Coronary artery (tissue), 2 donors: ENCODE measurements at regions not wholly inside any gene's neighbourhood (a gene's known extent, or its start where the extent isn't known, plus 50 kb on each side); places are given as distances from the start of the nearest gene placed in this dataset.

ENCODE experiments used
- DNase-seq: peaks from one replicate; pipeline ENCODE4 v3.0.0-alpha.2; 2017; ENCODE audit warnings: low spot score
- H3K27ac ChIP-seq, 2 donors: fragments of 200-600 bp; sonication (generic); one replicate each; pipeline ENCODE4 v1.5.1; 2016 to 2019
- H3K4me3 ChIP-seq: fragments of 200-600 bp; sonication (generic); 2 replicates; pipeline ENCODE4 v1.5.1; 2016; ENCODE audit warnings: mild to moderate bottlenecking, moderate library complexity
- TF ChIP-seq, protein P1 (sequence below): fragments of 200-600 bp; sonication (generic); IDR thresholded peaks from one replicate; pipeline ENCODE4 v1.5.1; 2019; ENCODE audit warnings: antibody characterized with exemption

DNA sequence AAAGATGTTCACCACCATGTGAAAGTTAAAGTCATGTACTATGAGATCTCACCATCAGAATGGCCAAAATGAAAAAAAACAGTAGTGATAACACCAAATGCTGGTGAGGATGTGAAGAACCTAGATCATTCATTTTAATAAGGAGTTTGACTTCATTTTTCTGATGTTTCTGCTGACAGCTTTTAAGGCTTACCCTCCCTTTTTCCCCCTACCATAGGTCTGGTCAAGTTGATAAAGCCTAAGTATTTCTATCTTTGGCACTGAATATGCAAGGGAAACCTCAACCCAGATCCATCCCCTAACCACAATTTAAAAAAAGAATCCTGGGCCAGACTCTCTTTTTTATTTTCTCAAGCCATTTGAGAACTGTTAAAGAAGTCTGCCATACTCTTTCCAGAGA, 689.6 kb upstream of the FOXG1 start:
- H3K27ac ChIP-seq: no peak overlapping the region
- DNase-seq: no peak
- TF ChIP-seq, protein P1, sequence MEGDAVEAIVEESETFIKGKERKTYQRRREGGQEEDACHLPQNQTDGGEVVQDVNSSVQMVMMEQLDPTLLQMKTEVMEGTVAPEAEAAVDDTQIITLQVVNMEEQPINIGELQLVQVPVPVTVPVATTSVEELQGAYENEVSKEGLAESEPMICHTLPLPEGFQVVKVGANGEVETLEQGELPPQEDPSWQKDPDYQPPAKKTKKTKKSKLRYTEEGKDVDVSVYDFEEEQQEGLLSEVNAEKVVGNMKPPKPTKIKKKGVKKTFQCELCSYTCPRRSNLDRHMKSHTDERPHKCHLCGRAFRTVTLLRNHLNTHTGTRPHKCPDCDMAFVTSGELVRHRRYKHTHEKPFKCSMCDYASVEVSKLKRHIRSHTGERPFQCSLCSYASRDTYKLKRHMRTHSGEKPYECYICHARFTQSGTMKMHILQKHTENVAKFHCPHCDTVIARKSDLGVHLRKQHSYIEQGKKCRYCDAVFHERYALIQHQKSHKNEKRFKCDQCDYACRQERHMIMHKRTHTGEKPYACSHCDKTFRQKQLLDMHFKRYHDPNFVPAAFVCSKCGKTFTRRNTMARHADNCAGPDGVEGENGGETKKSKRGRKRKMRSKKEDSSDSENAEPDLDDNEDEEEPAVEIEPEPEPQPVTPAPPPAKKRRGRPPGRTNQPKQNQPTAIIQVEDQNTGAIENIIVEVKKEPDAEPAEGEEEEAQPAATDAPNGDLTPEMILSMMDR: no peak
- no peak overlapping the region for H3K4me3 ChIP-seq

DNA sequence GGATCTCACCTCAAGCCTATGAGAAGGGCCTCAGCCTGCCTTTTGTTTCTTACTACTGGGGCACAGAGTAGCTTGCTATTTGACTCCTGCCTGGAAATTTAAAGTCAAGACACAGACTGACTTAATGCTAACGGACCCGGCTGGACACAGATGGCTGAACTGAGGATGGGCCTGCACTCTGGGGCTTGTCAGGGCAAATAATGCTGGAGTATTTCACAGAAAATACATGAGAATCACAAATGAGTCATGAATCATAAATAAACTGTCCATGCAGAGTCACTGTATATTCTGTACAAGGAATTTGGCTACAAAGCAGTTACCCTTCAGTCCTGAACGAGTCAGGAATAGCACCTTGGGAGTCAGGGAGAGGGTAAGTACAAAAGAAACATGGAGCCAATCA, 683.2 kb upstream of the FOXG1 start:
- H3K27ac ChIP-seq: no peak overlapping the region

DNA sequence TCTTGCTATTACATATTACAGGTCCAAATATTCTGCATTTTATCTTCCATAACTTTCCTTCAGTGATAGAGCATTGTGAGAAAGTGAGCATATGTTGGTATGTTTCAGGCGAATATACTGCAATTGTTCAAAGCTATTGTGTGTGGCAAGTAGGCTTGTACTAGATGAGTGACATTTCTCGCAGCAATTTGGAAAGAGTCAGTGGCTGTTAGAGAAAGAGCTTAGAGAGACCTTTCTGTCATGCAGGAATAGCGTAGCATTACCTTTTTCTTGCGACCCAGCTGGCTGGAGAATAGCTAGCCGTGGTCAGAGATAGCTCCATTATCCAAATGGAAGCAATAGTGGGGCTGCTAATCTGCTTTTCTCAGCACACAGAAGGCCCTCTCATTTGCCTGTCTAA, 678.5 kb upstream of the FOXG1 start:
- TF ChIP-seq, protein P1: no peak
- no peak overlapping the region for H3K4me3 ChIP-seq
- no peak overlapping the region for H3K27ac ChIP-seq
- DNase-seq: no peak

More for the DNA sequence above, 683.2 kb upstream of the FOXG1 start:
- no peak for DNase-seq
- no peak overlapping the region for H3K4me3 ChIP-seq
- TF ChIP-seq, protein P1: no peak

DNA sequence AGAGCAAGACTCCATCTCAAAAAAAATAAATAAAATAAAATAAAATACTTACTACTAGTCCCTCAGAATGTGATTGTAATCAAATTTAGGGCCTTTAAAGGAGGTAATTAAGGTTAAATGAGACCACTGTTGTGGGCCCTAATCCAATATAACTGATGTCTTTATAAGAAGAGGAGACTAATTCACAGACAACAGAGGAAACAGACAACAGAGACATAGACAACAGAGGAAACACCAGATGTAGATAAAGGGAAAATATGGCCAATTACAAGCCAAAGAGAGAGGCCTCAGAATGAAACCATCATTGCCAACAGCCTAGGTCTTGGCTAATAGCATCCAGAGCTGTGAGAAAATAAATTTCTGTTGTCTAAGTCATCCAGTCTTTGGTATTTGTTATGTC, 669.0 kb upstream of the FOXG1 start:
- H3K4me3 ChIP-seq: no peak overlapping the region
- H3K27ac ChIP-seq: no peak overlapping the region
- no peak for DNase-seq
- TF ChIP-seq, protein P1: no peak

DNA sequence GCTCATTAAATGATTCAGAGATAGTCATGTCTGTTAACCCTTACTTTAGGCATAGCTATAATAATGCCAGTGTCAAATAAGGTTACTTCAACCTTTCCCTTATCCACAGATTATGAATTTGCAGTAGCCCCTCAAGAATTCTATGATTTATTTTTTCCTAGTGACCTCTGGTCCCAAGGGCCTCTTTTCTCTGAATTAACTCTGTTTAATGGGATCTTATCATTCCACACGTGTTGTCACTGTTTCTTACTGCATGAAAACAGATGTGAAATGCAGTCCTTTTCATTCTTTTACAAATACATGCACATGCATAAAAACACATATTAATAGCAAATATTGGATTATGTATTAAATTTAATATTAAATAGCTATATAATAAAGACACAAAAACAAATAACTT, 667.7 kb upstream of the FOXG1 start:
- H3K4me3 ChIP-seq: no peak overlapping the region
- H3K27ac ChIP-seq: no peak overlapping the region
- DNase-seq: no peak
- TF ChIP-seq, protein P1: no peak

DNA sequence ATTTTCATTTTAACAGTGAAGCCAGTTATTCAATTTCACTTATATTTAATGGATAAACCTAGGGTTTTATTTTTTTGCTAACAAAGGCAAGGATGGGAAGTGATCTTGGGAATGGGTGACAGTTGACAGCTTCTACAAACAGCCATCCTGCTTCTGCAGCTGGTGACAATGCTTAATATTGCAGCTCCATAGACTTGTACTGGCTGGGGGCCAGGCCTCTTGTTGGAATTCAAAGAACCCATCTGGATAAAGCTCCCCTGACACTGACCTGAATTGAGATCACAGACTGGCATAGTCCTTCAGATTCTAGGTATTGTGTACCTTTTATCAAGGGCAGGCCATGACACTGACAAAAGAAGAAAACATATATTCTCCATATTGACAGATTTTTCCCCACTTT, 664.6 kb upstream of the FOXG1 start:
- no peak overlapping the region for H3K27ac ChIP-seq
- no peak for DNase-seq
- TF ChIP-seq, protein P1: no peak
- H3K4me3 ChIP-seq: no peak overlapping the region

DNA sequence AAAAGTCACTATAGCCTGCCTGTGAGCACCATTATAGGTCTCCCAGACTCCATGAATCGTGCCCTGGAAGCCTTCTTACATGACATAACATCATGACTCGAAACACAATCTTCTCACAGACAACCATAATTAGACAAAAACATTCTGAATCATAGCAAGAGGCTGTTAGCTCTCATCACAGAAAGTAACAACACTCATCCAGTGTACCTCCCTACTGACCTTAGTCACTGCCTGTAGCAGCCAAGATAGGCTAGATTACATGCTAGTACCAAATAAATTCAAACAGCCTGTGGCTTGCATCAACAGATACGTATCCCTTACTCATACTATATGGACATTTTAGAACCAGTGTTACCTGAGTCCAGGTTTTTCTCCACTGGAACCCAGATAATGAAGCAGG, 663.8 kb upstream of the FOXG1 start:
- Histone ChIP-seq H3K4me3 (no peak overlapping the region), H3K27ac (no peak overlapping the region)
- DNase-seq: no peak
- TF ChIP-seq, protein P1: no peak
